ENCODE measurements at regions not wholly inside any gene's neighbourhood (a gene's known extent, or its start where the extent isn't known, plus 50 kb on each side); places are given as distances from the start of the nearest gene placed in this dataset.

DNA sequence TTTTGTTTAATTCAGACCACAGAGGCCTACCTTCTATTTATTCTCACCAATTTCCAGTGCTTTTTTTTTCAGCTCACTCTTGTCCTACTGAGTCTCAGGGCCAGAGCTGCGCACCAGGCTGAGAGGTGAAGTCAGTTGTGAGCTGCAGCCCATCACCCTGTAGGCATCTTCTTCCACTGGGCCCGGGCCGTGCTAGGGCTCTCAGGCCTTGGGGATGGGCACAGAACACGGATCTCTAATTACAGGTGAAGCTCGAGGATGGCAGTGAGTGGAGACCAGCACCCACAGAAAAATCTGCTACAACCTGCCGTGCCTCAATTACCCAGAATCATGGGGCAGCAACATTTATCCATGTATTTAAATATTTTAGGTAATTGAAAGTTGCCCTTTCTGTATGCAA is 82.1 kb downstream of the IRX5 start:
- H3K4me3 ChIP-seq (replicated peaks in 1 of 2; ENCODE audit: low read depth in 2 of 2, low read length in 2 of 2) = no peak overlapping the region
- TF ChIP-seq, protein P1, sequence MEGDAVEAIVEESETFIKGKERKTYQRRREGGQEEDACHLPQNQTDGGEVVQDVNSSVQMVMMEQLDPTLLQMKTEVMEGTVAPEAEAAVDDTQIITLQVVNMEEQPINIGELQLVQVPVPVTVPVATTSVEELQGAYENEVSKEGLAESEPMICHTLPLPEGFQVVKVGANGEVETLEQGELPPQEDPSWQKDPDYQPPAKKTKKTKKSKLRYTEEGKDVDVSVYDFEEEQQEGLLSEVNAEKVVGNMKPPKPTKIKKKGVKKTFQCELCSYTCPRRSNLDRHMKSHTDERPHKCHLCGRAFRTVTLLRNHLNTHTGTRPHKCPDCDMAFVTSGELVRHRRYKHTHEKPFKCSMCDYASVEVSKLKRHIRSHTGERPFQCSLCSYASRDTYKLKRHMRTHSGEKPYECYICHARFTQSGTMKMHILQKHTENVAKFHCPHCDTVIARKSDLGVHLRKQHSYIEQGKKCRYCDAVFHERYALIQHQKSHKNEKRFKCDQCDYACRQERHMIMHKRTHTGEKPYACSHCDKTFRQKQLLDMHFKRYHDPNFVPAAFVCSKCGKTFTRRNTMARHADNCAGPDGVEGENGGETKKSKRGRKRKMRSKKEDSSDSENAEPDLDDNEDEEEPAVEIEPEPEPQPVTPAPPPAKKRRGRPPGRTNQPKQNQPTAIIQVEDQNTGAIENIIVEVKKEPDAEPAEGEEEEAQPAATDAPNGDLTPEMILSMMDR (IDR thresholded peaks at IDR 0.05; ENCODE audit: low read depth, low read length) = no peak
- no peak for DNase-seq (ENCODE audit: low read depth in 2 of 2)

DNA sequence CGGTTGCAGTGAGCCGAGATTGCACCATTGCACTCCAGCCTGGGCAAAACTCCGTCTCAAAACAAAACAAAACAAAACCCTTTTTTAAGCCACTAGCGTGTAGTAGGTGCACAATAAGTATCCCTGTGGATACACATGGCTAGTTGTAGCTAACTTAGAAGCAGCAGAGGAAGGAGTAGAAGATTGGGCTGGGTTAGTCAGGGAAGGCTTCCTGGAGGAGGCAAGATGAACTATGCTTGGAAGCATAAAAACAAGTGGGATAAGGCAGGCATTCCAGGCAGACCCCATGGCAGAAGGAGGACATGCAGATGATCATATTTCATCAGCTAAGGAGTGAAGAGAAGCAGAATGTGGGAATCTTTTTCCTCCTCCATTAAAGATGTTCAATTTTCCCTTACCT is 83.4 kb downstream of the IRX5 start:
- no peak overlapping the region for H3K4me3 ChIP-seq (replicated peaks in 1 of 2; ENCODE audit: low read depth in 2 of 2, low read length in 2 of 2)
- no peak for DNase-seq (ENCODE audit: low read depth in 2 of 2)
- TF ChIP-seq, protein P1 (IDR thresholded peaks at IDR 0.05; ENCODE audit: low read depth, low read length) = no peak

DNA sequence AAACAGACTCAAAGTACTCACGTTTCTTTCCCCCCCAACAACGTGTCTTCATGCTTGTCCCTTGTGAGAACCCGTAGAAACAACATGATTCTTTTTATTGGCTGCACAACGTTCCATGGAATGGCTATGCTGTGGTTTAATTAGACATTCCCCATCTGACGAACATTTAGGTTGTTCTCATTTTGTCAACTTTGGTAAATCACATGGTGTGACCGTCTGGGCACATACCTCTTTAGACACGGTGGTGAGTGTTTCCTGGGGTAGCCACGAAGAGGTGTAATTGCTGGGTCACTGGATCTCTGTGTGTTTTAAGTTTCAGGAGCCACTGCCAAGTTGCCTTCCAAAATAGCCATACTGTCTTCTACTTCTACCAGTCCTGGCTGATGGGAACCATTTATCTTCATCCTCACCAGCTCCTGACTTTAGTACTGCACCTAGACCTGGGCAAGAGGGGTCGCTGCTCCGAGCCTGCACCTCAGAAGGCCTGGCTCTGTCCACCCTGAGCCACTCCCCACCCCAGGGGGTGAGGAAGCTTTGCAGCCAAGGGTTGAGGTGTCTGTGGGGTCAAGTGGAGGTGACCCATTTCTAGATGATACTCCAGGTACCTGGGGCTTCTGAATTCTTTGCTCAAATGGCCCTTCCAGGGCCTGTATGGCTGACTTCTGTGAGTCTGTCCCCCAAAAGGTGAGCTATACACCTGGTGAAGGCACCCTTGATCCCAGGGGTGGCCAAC is 84.7 kb downstream of the IRX5 start:
- DNase-seq (ENCODE audit: low read depth in 2 of 2) = no peak
- no peak overlapping the region for H3K4me3 ChIP-seq (replicated peaks in 1 of 2; ENCODE audit: low read depth in 2 of 2, low read length in 2 of 2)
- TF ChIP-seq, protein P1 (IDR thresholded peaks at IDR 0.05; ENCODE audit: low read depth, low read length) = no peak

GRCh38 chr16:55016515-55016914 is 85.8 kb downstream of the IRX5 start:
- DNase-seq (ENCODE audit: low read depth in 2 of 2) = no peak
- TF ChIP-seq, protein P1 (IDR thresholded peaks at IDR 0.05; ENCODE audit: low read depth, low read length) = no peak
- H3K4me3 ChIP-seq (replicated peaks in 1 of 2; ENCODE audit: low read depth in 2 of 2, low read length in 2 of 2) = no peak overlapping the region

DNA sequence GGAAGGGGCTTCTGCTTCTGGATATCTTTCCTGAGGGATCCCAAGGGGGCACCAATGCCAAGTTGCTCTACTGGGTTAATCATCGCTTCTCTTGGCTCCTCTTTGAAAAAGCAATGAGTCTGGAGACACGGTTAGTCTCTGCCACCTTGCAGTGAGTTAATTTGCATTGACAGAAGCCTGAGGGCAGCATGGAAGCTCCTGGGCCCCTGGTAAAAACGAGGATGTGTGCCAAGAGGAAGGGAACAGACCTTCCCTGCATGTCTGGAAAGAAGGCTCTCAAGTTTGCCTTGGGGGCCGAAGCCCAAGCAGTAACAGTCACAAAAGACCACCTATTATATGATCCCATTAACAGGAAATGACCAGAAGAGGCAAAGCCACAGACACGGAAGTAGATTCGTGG is 86.7 kb downstream of the IRX5 start:
- no peak overlapping the region for H3K4me3 ChIP-seq (replicated peaks in 1 of 2; ENCODE audit: low read depth in 2 of 2, low read length in 2 of 2)
- TF ChIP-seq, protein P1 (IDR thresholded peaks at IDR 0.05; ENCODE audit: low read depth, low read length) = no peak
- no peak for DNase-seq (ENCODE audit: low read depth in 2 of 2)

DNA sequence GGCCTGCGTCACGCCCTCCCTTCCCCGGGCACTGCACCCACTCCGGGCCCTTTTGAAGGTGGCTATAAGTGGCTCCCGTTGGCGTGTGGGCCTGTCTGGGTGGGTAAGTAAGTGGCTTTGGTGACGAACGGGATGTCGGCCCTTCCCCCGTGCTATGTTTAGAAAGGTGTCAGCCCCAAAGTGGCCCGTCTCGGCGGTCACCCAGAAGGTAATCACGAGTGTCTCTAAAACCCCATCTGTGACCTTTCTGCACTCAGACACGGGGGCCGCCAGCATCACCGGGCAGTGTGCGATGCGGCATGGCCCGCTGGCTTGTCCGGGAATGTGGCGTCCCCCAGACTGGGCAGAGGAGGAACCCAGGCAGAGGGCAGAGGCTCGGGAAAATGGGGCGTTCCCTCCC is 88.2 kb downstream of the IRX5 start:
- TF ChIP-seq, protein P1 (IDR thresholded peaks at IDR 0.05; ENCODE audit: low read depth, low read length) = no peak
- no peak overlapping the region for H3K4me3 ChIP-seq (replicated peaks in 1 of 2; ENCODE audit: low read depth in 2 of 2, low read length in 2 of 2)
- DNase-seq (ENCODE audit: low read depth in 2 of 2) = no peak

Measured in cardiac fibroblast (primary cell).